Endodermal cell (in vitro differentiated cells): ENCODE measurements at regions not wholly inside any gene's neighbourhood (a gene's known extent, or its start where the extent isn't known, plus 50 kb on each side); places are given as distances from the start of the nearest gene placed in this dataset.

Source experiments
- DNase-seq: peaks from one replicate; pipeline ENCODE4 v3.0.0-alpha.2; 2017
- H3K27ac ChIP-seq: 2 replicates; pipeline ENCODE4 v1.5.1; 2013; ENCODE audit warnings: mild to moderate bottlenecking, low read depth, low read length, moderate library complexity
- H3K27me3 ChIP-seq: 2 replicates; pipeline ENCODE4 v1.6.1; 2013; ENCODE audit warnings: mild to moderate bottlenecking, low read length, moderate library complexity; ENCODE audit not compliant: insufficient read depth, control insufficient read depth, poor library complexity, severe bottlenecking
- H3K36me3 ChIP-seq: 2 replicates; pipeline ENCODE4 v1.7.0; 2013; ENCODE audit warnings: mild to moderate bottlenecking, low read length, moderate library complexity; ENCODE audit not compliant: control insufficient read depth, insufficient read depth
- H3K4me1 ChIP-seq: one replicate; pipeline ENCODE4 v1.7.0; 2013; ENCODE audit warnings: low read length; ENCODE audit not compliant: control insufficient read depth, insufficient read depth
- H3K4me3 ChIP-seq: 2 replicates; pipeline ENCODE4 v1.5.1; 2013; ENCODE audit warnings: mild to moderate bottlenecking, low read length, moderate library complexity
- H3K9ac ChIP-seq: 2 replicates; pipeline ENCODE4 v1.6.1; 2013; ENCODE audit warnings: mild to moderate bottlenecking, low read length, moderate library complexity; ENCODE audit not compliant: poor library complexity, severe bottlenecking; ENCODE audit errors: extremely low read depth
- H3K9me3 ChIP-seq: 2 replicates; pipeline ENCODE4 v1.6.1; 2013; ENCODE audit warnings: mild to moderate bottlenecking, low read length, moderate library complexity; ENCODE audit not compliant: control insufficient read depth
- H3K27ac Mint-ChIP-seq: 2 replicates; pipeline ENCODE4 v1.8.0; 2020; ENCODE audit warnings: mixed read lengths
- H3K27me3 Mint-ChIP-seq: 2 replicates; pipeline ENCODE4 v1.8.0; 2021; ENCODE audit warnings: mild to moderate bottlenecking, mixed read lengths; ENCODE audit not compliant: insufficient read depth
- H3K36me3 Mint-ChIP-seq: 2 replicates; pipeline ENCODE4 v1.8.0; 2020; ENCODE audit warnings: low read depth, mixed read lengths
- H3K4me1 Mint-ChIP-seq: 2 replicates; pipeline ENCODE4 v1.8.0; 2020; ENCODE audit warnings: mixed read lengths
- H3K4me3 Mint-ChIP-seq: 2 replicates; pipeline ENCODE4 v1.8.0; 2020; ENCODE audit warnings: mild to moderate bottlenecking, moderate library complexity, mixed read lengths
- H3K9me3 Mint-ChIP-seq: 2 replicates; pipeline ENCODE4 v1.8.0; 2020; ENCODE audit warnings: mild to moderate bottlenecking, mixed read lengths
- WGBS, 2 experiments: methylation state at CpG; one replicate each; pipeline versions ENCODE4 v1.1.5 to v1.1.7; 2013; ENCODE audit warnings: missing lambda C conversion rate in 2 of 2, mixed read lengths in 1 of 2; ENCODE audit not compliant: insufficient coverage in 1 of 2, insufficient read length in 1 of 2; 5-methylcytosine and 5-hydroxymethylcytosine counted together
- TF ChIP-seq, protein P1 (sequence below): fragments of 200-600 bp; sonication (generic); conservative IDR thresholded peaks from 2 replicates; pipeline ENCODE4 v1.5.0; 2021; ENCODE audit warnings: antibody characterized with exemption, mild to moderate bottlenecking

- H3K9me3 Mint-ChIP-seq: no peaks in the 10 kb centered on the region
- Histone ChIP-seq H3K9ac (peak overlapping the region; percentile 49), H3K27ac (peak overlapping the region; percentile 72), H3K4me3 (peak overlapping the region; percentile 67), H3K27me3 (no peaks in the 10 kb centered on the region), H3K4me1 (peaks cover 27% of the 10 kb centered on the region), H3K9me3 (no peaks in the 10 kb centered on the region), H3K36me3 (no peaks in the 10 kb centered on the region)
- TF ChIP-seq, protein P1, sequence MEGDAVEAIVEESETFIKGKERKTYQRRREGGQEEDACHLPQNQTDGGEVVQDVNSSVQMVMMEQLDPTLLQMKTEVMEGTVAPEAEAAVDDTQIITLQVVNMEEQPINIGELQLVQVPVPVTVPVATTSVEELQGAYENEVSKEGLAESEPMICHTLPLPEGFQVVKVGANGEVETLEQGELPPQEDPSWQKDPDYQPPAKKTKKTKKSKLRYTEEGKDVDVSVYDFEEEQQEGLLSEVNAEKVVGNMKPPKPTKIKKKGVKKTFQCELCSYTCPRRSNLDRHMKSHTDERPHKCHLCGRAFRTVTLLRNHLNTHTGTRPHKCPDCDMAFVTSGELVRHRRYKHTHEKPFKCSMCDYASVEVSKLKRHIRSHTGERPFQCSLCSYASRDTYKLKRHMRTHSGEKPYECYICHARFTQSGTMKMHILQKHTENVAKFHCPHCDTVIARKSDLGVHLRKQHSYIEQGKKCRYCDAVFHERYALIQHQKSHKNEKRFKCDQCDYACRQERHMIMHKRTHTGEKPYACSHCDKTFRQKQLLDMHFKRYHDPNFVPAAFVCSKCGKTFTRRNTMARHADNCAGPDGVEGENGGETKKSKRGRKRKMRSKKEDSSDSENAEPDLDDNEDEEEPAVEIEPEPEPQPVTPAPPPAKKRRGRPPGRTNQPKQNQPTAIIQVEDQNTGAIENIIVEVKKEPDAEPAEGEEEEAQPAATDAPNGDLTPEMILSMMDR: peak; percentile 19
- 9 to 20% methylated on average over 2 to 6 of the region's 6 CpGs for WGBS, 2 experiments
- DNase-seq: peak; percentile 90
- H3K4me3 Mint-ChIP-seq: peak overlapping the region; percentile 30
- peaks cover 61% of the 10 kb centered on the region for H3K4me1 Mint-ChIP-seq
- H3K36me3 Mint-ChIP-seq: no peaks in the 10 kb centered on the region
- H3K27me3 Mint-ChIP-seq: no peaks in the 10 kb centered on the region
- H3K27ac Mint-ChIP-seq: peak overlapping the region; percentile 94
Measured at GRCh38 chr12:127594351-127594970, 672.5 kb upstream of the TMEM132C start.

GRCh38 chr12:127595506-127595905 is 671.5 kb upstream of the TMEM132C start:
- 91 to 100% methylated on average over 2 to 4 of the region's 4 CpGs for WGBS, 2 experiments
- peaks cover 57% of the 10 kb centered on the region for H3K4me1 Mint-ChIP-seq
- Histone ChIP-seq H3K27me3 (no peaks in the 10 kb centered on the region), H3K9me3 (no peaks in the 10 kb centered on the region), H3K27ac (no peak overlapping the region), H3K4me3 (peak overlapping the region; percentile 19), H3K4me1 (peaks cover 27% of the 10 kb centered on the region), H3K9ac (no peak overlapping the region), H3K36me3 (no peaks in the 10 kb centered on the region)
- DNase-seq: no peak
- peak overlapping the region; percentile 45 for H3K27ac Mint-ChIP-seq
- TF ChIP-seq, protein P1: no peak
- H3K9me3 Mint-ChIP-seq: no peaks in the 10 kb centered on the region
- H3K36me3 Mint-ChIP-seq: no peaks in the 10 kb centered on the region
- H3K27me3 Mint-ChIP-seq: no peaks in the 10 kb centered on the region
- H3K4me3 Mint-ChIP-seq: no peak overlapping the region

DNA sequence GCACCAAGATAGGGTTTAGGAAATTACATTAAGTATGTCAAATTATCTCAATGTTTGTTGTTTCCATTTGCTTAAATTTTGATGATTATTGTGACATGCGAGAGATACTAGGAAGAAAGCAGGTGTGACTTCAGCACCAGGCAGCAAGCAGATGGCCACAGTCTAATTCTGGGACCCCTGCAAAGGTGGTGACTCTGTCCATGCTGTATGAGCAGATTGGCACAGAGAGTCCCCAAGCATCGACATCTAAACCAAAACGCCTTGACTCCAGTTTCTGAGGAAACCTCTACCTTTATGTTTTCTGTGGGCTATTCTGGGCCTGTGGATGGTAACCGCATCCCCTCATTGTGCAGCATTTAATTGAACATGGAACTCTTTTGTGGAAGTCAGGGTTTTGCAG is 670.1 kb upstream of the TMEM132C start:
- Mint-ChIP-seq H3K36me3 (no peaks in the 10 kb centered on the region), H3K27me3 (no peaks in the 10 kb centered on the region), H3K9me3 (no peaks in the 10 kb centered on the region), H3K4me1 (peaks cover 49% of the 10 kb centered on the region), H3K4me3 (no peak overlapping the region), H3K27ac (no peak overlapping the region)
- no peaks in the 10 kb centered on the region for H3K27me3 ChIP-seq
- TF ChIP-seq, protein P1: no peak
- no peak overlapping the region for H3K4me3 ChIP-seq
- peaks cover 20% of the 10 kb centered on the region for H3K4me1 ChIP-seq
- no peaks in the 10 kb centered on the region for H3K36me3 ChIP-seq
- 94 to 96% methylated on average over 4 of the region's 4 CpGs for WGBS, 2 experiments
- H3K9me3 ChIP-seq: no peaks in the 10 kb centered on the region
- H3K9ac ChIP-seq: no peak overlapping the region
- no peak overlapping the region for H3K27ac ChIP-seq
- DNase-seq: no peak
